Umbilical cord (tissue), 1 donor: ENCODE measurements at regions not wholly inside any gene's neighbourhood (a gene's known extent, or its start where the extent isn't known, plus 50 kb on each side); places are given as distances from the start of the nearest gene placed in this dataset.
A peak's percentile ranks its signal among the peaks of the same experiment; 100 is the strongest.
"Not testable (repeated sequence)": the region's sequence is repeated elsewhere in the genome, so short reads cannot be mapped to it uniquely, and the experiment has no call there.

Source experiments
- DNase-seq: peaks from one replicate; pipeline ENCODE4 v3.0.0-alpha.2; 2015; ENCODE audit warnings: low spot score

- DNase-seq, result no peak
Measured at GRCh38 chr2:190742431-190742830, 93.5 kb downstream of the NAB1 start.

DNA sequence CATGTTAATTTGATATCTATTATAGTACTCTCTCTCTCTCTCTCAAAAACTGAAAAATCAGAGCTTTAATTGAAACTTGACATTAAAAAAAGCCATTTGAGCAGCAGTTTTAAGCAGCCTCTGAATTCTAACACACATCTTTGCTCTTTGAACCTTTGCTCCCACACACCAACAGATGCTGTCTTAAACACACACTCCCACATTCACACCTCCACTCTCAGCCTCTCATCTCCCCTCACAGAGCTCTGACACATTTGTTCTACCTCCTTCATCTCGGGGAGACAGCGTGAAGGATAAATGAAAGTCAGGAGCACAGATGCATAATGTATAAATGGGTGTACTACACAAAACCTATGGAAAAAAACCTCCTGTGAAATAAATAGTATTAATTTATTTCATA lies 95.2 kb downstream of the NAB1 start:
- no peak for DNase-seq

GRCh38 chr2:190746971-190747761 lies 98.3 kb downstream of the NAB1 start:
- peak; percentile 17 for DNase-seq

DNA sequence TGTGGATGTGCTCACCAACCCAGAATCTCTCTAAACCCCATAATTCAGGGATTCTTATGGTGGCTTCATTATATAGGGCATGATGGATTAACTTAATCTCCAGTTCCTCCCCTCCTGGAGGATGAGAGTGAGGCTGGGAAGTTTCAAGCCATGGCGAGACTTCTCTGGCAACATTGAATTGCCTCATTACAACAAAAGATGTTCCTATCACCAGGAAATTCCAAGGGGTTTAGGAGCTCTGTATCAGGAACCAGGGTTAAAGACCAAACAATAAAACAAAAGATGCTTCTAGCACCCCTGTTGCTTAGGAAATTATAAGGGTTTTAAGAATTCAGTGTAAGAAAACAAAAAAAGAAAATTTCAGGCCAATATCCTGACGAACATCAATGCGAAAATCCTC lies 100.1 kb downstream of the NAB1 start:
- no peak for DNase-seq

- peak; percentile 40 for DNase-seq
Measured at GRCh38 chr2:190755772-190756415, 107.0 kb downstream of the NAB1 start.

GRCh38 chr2:190759749-190760213 lies 110.9 kb downstream of the NAB1 start:
- peak; percentile 10 for DNase-seq

DNA sequence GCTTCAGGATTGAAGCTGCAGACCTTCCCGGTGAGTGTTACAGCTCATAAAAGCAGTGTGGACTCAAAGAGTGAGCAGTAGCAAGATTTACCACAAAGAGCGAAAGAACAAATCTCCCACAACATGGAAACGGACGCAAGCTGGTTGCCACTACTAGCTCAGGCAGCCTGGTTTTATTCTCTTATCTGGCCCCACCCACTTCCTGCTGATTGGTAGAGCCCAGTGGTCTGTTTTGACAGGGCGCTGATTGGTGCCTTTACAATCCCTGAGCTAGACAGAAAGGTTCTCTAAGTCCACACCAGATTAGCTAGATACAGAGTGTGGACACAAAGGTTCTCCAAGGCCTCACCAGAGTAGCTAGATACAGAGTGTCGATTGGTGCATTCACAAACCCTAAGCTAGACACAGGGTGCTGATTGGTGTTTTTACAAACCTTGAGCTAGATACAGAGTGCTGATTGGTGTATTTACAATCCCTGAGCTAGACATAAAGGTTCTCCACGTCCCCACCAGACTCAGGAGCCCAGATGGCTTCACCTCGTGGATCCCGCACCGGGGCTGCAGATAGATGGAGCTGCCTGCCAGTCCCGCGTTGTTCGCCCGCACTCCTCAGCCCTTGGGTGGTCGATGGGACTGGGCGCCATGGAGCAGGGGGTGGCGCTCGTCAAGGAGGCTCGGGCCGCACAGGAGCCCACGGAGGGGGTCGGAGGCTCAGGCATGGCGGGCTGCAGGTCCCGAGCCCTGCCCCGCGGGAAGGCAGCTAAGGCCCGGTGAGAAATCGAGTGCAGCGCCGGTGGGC lies 111.7 kb downstream of the NAB1 start:
- DNase-seq, result not testable (repeated sequence)

DNA sequence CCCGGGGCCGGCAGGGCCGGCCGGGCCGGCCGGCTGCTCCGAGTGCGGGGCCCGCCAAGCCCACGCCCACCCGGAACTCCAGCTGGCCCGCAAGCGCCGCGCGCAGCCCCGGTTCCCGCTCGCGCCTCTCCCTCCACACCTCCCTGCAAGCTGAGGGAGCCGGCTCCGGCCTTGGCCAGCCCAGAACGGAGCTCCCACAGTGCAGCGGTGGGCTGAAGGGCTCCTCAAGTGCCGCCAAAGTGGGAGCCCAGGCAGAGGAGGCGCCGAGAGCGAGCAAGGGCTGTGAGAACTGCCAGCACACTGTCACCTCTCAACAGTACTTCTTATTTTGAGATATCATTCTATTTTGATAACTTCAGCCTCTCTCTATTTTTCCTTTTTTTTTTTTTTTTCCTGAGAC lies 112.3 kb downstream of the NAB1 start:
- not testable (repeated sequence) for DNase-seq

GRCh38 chr2:190762566-190762965 lies 113.7 kb downstream of the NAB1 start:
- no peak for DNase-seq

- no peak for DNase-seq
Measured at GRCh38 chr2:190763100-190763499, 114.2 kb downstream of the NAB1 start.

DNA sequence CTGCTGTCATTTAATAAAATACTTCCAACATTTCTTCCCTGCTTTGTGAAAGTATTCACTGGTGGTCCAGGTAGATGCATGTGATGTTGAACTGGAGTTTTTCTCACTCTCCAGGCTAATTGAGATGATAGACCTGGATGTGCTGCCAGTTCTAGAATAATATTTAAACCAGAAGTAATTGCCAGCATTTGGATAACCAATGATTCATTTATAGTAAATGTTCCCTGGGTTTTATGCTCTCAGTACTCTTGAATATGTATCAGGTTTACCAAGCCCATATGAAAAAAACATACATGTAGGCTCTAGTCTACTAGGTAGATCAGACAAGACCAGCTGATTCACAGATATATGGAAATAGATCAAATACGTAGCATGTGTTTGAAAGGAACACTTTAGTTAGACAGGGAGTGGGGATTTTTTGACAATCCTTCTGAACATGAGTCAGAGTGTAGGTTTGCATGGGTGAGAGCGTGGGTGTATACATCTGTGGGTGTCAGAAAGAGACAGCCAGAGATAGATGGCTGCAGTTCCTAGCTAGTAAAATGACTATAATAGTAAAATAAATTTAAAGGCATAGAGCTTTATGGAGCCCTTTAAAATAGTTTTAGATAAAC lies 115.1 kb downstream of the NAB1 start:
- DNase-seq, result no peak

GRCh38 chr2:190765386-190766173 lies 115.0 kb upstream of the GLS start:
- no peak for DNase-seq

DNA sequence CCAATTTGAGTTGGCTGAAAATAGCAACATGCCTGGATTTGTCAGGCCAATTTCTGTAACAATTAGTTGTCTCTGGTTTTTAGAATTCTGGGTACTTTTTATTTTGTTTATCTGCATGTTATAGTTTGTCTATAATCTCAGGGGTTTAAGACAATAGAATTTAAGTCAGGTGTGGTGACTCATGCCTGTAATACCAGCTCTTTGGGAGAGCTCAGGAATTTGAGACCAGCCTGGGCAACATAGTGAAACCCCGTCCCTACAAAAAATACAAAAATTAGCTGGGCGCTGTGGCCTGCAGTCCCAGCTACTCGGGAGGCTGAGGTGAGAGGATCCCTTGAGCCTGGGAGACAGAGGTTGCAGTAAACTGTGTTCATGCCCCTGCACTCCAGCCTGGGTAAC lies 114.4 kb upstream of the GLS start:
- no peak for DNase-seq

GRCh38 chr2:190766595-190766994 lies 114.0 kb upstream of the GLS start:
- no peak for DNase-seq

- DNase-seq, result no peak
Measured at GRCh38 chr2:190767821-190768220, 112.8 kb upstream of the GLS start.

DNA sequence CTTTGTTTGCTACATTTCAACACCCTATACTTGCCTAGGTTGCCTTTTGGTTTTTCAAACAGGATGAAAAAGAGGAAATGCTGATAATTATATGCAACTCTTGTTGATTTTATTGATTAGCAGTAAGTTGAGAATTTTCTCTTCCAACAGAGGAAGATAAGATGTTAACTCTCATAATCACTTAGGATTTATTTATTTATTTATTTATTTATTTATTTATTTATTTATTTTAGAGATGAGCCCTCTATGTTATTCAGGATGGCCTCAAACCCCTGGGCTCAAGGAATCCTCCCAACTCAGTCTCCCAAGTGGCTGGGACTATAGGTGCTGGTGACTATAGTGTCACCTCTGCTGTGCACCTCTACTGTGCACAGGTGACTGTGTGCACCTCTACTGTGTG lies 111.4 kb upstream of the GLS start:
- no peak for DNase-seq

DNA sequence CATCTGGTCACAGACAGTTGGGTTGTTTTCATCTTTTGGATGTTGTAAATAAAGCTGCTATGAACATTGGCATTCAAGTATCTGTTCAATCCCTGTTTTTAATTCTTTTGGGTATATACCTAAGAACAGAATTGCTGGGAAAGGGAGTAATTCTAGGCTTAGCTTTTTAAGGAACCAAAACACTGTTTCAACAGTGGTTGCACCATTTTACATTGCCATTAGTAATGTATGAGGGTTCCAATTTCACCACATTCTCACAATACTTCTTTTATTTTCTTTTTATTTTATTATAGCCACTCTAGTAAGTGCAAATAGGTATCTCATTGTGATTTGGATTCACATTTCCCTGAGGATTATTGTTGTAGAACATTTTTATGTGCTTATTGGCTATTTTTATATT lies 108.9 kb upstream of the GLS start:
- no peak for DNase-seq

- no peak for DNase-seq
Measured at GRCh38 chr2:190780594-190780993, 100.0 kb upstream of the GLS start.

DNA sequence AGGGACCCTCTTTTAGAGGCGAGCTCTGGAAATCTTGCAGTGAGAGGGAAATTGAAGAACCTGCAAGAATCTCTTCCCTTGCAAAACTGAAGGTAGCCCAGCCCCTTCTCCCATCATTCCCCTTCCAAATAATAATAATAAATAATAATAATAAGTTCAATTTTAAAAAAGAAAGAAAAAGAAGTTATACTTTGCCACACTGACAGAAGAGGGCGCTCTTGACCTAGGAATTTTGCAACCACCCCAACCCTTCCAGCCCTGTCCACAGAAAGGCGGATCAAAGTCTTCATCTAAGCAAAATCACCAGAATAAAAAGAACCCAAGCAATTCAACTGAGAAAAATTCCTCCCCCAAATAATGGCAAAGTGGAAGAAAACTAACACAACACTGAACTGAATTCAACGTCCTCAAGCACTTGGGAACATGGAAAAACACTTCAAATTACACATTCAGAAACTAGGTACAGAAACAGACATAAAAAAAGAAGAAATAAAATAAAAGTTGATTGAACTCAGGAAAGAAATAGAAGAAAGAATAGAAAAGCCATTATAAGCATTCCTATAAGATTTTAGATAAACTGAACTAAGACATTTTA lies 98.9 kb upstream of the GLS start:
- DNase-seq, result peak; percentile 52

GRCh38 chr2:190782264-190782663 lies 98.4 kb upstream of the GLS start:
- no peak for DNase-seq
